GM21360 (cell line): ENCODE measurements at regions not wholly inside any gene's neighbourhood (a gene's known extent, or its start where the extent isn't known, plus 50 kb on each side); places are given as distances from the start of the nearest gene placed in this dataset.
A peak's percentile ranks its signal among the peaks of the same experiment; 100 is the strongest.
"Not testable (repeated sequence)": the region's sequence is repeated elsewhere in the genome, so short reads cannot be mapped to it uniquely, and the experiment has no call there.

Experiments
- ATAC-seq: cut with Tn5 transposase; IDR thresholded peaks from one replicate; pipeline ENCODE4 v1.9.1; 2021; ENCODE audit warnings: mild to moderate bottlenecking, moderate library complexity; ENCODE audit not compliant: unreplicated experiment

GRCh38 chr4:159906051-159906450 is 803.2 kb downstream of the RAPGEF2 start:
- no peak for ATAC-seq

DNA sequence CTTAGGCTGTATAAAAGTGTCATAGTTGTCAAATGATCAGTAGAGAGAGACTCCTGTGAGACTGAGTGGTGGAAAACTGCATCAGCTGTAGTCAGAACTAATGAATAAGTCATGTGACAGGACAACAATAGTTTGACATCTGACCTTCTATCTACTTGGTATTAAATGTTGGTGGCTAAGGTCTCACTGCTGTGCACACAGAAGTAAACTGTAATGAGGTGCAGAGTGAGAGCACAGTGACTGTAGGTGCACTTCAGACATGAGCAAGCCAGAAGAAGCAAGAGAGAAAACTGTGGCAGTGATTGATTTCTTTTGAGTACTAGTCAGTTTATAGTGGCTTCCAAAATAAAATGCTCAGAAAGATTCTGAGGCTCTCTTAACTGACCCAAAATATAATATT is 803.6 kb downstream of the RAPGEF2 start:
- no peak for ATAC-seq

- ATAC-seq: no peak
Measured at GRCh38 chr4:159910721-159911120, 807.8 kb downstream of the RAPGEF2 start.

- ATAC-seq: no peak
Measured at GRCh38 chr4:159922119-159922518, 819.2 kb downstream of the RAPGEF2 start.

DNA sequence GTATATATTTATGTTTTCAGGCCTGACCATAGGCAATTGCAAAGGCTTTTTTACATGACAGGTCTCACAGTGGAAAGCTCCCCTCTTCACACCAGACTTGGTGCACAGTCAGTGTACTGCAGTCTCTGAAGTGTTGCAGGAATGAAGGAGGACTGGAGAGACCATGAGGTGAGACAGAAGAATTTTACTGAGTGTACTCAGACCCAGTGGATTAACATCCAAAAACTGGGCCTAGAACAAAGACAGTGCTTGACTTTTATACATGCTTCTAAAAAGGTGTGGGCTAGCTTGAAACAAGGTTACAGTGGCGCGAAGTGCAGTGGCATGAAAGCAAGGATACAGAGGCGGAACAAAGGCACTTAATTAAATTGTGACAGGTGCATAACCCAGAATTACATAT is 822.9 kb downstream of the RAPGEF2 start:
- no peak for ATAC-seq

DNA sequence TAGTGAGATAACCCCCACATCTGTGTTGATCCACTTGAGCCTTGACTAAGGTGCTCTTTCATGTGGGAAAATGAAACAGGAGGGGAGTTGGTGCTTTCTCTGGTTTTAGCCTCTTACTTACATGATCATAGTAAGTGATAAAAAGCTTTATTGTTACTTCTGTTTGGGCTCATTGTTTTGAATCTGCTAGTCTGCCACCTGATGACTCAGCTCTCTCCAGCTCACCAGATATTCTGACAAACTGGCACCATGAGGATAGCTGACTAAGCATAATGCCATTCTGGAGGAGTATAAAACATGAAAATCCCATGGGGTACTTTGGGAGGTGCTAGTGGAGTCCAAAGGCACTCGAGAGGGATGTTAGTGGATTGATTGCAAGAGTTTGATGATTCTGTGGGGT is 824.0 kb downstream of the RAPGEF2 start:
- no peak for ATAC-seq

- no peak for ATAC-seq
Measured at GRCh38 chr4:159927781-159928180, 824.9 kb downstream of the RAPGEF2 start.

DNA sequence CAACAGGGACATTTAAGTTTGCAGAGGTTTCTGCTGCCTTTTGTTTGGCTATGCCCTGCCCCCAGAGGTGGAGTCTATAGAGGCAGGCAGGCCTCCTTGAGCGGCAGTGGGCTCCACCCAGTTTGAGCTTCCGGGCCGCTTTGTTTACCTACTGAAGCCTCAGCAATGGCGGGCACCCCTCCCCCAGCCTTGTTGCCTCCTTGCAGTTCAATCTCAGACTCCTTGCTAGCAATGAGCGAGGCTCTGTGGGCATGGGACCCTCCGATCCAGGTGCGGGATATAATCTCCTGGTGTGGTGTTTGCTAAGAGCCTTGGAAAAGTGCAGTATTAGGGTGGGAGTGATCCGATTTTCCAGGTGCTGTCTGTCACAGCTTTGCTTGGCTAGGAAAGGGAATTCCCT is 831.7 kb downstream of the RAPGEF2 start:
- not testable (repeated sequence) for ATAC-seq

DNA sequence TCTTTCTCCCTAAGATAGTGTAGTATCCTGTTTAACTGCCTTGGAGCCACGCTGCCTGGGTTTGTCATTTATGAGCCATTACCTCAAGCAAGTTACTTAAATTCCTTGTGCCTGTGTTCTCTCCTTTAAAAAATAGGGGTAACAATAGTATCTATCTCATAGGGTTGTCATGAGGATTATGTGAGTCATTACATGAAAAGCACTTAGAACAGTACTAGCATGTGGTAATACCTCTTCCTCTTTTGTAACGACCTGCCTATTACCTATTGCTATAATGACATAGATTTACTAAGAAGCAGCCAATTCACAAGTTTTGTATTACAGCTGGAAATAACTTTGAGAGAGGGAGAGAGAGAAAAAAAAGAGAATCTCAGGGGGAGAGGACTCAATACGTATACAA is 834.7 kb downstream of the RAPGEF2 start:
- ATAC-seq: peak; percentile 99

GRCh38 chr4:159939681-159940080 is 836.8 kb downstream of the RAPGEF2 start:
- not testable (repeated sequence) for ATAC-seq

DNA sequence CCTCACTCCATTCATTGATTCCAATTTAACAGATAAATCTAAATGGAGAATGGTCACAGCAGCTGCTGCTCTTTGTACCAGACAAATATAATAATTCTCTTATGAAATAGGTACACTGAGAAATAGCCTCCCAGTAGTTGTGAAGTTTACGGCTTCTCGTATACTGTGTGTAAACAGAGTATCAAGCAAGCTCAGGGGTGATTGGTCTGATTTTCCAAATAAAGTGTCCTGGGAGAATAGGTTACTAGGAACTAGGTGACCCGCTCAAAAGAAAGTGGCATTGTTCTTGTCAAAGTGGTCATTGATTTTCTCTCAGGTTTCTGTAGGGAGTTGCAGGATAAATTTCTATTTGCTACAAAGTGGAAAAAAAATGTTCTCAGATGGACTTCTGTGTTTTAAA is 838.2 kb downstream of the RAPGEF2 start:
- ATAC-seq: no peak

GRCh38 chr4:159944477-159944876 is 841.6 kb downstream of the RAPGEF2 start:
- ATAC-seq: no peak

GRCh38 chr4:159946983-159947615 is 844.2 kb downstream of the RAPGEF2 start:
- peak; percentile 76 for ATAC-seq

DNA sequence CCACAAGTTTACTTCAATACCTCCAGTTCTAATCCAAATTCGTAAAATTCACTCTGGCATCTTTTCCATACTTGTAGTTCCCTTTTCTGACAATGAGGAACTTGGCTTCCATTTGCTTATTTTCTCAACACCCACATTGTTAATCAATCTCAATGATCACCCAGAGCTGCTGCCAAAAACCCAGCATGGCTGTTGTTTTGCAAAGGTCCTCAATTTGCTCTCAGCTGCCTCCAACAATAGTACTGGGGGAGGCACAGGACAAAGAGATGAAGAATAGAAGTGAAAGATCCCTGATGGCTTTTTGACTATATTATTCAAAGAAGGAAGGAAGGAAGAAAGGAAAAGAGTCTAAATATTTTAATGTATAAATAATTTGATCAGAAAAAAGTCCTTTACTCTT is 847.8 kb downstream of the RAPGEF2 start:
- no peak for ATAC-seq

DNA sequence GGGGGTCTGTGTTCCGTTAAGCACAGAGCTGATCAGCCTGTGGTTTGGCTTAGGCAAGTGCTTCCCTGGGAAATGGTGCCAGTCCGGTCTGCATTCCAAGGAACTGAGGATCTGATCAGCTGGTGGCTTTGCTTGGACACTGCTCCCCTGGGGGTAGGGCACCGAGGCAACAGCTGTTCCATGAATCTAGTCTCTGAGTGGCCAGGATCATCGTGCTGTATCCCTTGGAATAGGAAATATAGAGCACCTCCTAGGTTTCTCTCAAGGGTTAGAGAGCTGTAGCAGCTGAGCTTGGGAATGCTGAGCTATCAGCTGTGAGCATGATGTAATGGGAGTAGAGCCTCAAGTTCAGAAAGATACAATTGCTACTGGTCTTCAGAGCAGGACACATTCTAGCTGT is 863.9 kb downstream of the RAPGEF2 start:
- no peak for ATAC-seq

- not testable (repeated sequence) for ATAC-seq
Measured at GRCh38 chr4:159976871-159977482, 874.1 kb downstream of the RAPGEF2 start.

DNA sequence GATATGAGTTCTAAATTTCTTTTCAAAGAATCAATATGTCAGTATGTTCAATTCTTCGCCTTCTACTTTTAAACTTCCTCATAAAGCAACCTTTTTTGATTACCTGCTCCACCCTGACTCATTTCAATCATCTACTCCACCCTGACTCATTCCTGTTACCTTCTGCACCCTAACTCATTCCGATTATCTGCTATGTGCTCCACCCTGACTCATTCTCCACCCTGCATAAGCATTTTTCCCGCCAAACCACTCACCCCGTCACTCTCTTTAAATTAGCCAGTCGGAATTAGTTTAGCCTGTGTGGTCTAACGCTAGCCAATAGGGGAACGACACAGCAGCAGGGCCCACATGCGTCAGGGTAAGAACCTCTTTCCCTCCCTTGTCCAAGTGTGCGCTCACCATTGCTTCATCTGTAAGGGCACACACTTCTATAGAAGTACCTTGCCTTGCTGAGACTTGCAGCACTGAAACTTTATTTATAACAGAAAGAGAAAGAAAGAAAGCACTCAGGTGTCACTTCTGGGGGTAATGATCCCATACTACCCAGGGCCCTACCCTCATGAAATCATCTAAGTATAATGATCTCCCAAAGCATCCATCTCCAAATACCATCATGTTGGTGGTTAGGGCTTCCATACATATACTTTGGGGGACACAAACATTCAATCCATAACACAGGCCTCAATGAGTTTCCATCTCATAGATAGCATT is 875.2 kb downstream of the RAPGEF2 start:
- no peak for ATAC-seq

GRCh38 chr4:159979351-159979750 is 876.5 kb downstream of the RAPGEF2 start:
- no peak for ATAC-seq

- ATAC-seq: no peak
Measured at GRCh38 chr4:159979953-159980352, 877.1 kb downstream of the RAPGEF2 start.

DNA sequence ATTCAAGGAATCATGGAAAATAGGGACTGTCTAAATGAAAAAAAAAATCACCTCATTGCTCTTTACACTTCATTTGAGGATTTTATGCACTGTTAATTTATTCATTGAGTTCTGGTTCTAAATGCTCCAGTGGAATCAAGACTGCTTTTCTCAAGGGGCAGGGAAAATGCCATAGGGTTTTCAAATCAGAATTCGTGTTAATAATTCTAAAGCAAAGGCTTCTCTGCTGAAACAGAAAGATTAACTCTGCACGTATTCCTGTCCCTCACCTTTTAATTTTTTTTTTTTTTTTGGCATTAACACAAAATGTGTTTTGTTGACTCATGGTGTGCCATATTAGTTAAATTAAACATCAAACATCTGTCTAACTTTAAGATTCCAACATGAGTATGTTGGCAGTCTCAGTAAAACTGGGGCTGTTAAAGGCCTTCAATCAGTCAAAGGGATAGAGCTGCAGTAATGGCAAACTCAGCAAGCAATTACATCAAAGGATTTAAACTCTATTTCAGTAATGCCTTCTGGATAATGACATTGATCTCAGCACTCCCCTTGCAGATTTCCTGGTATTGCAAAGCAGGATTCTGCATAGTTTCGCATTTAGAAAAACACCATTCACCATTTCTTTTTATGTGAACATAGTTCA is 878.1 kb downstream of the RAPGEF2 start:
- ATAC-seq: no peak

DNA sequence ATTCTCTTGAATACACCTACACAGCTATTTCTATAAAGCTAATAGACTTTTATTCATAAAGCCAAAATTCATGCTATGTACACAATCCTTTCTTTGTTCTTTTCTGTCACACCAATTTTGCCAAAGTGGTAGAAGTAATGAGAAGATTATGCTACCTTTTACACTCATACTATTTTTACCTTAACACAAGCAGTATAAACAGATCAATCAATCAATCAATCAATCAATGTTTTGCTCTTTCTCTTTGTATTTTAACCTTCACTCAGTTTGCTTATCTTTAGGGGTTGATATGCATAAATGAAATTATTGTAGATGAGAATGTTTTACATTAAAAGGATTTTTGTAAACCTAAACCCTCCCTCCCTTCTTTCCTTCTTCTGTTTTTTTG is 878.6 kb downstream of the RAPGEF2 start:
- ATAC-seq: no peak

DNA sequence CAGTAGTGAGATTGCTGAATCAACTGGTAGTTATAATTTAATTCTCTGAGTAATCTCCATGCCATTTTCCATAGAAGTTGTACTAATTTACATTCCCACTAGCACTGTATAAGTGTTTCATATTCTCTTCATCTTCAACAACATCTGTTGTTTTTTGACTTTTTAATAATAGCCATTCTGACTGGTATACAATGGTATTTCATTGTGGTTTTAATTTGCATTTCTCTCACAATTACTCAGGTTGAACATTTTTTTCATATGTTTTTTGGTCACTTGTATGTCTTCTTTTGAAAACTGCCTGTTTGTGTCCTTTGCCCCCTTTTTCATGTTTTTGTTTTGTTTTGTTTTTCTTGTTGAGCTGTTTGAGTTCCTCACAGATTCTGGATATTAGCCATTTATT is 880.2 kb downstream of the RAPGEF2 start:
- ATAC-seq: no peak
